ENCODE measurements at regions not wholly inside any gene's neighbourhood (a gene's known extent, or its start where the extent isn't known, plus 50 kb on each side); places are given as distances from the start of the nearest gene placed in this dataset.

DNA sequence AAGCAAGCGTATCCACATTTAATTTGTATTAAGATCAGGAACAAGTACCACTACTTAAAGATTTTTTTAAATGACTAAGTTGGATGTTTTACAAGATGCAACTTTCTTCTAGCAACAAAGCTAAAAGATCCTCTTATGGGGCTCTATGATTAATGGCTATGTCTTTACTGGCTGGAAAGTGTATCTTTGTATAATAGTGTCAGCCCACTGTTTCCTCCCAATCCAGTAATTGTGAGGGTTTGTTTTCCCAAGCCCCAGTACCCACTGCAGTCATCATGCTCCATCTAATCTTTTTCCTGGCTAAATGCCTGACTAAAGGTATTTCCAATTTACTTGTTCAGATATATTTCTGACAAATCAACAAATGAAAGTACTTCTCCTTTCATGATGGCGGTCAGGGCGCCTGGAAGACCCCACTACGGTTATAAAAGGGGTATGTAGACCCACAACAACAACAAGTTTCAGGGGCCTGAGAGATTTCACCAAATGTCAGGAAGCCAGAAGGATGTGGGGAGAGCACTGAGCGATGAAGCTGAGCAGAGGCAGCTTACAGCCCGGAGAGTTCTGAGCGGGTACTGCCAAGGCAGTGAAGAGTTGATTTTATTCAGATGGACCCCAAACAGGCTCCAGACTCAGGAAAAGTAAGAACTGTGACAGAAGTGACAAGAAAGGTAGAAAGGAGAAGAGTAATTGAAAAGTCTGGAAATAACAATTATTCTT lies 222.6 kb upstream of the KLF14 start:
- TF ChIP-seq CTCF (conservative IDR thresholded peaks at IDR 0.05 in 1 of 2, IDR thresholded peaks at IDR 0.05 in 1 of 2; ENCODE audit: low read depth in 1 of 2, low read length in 2 of 2) (no peak), EZH2 (IDR thresholded peaks at IDR 0.05; ENCODE audit: low read length, missing control alignments) (no peak)
